NOMO-1 (cell line): ENCODE measurements at regions not wholly inside any gene's neighbourhood (a gene's known extent, or its start where the extent isn't known, plus 50 kb on each side); places are given as distances from the start of the nearest gene placed in this dataset.

Experiments used
- DNase-seq, 2 experiments: peaks; one replicate each; lab custom pipeline; 2025; ENCODE audit not compliant: unreplicated experiment in 2 of 2; lab: John Stamatoyannopoulos, UW

GRCh38 chr2:58479535-58480140 is 238.5 kb upstream of the FANCL start:
- DNase-seq = no peak

GRCh38 chr2:58476556-58476955 is 235.4 kb upstream of the FANCL start:
- DNase-seq = no peak

GRCh38 chr2:58475756-58476155 is 234.6 kb upstream of the FANCL start:
- DNase-seq = no peak

DNA sequence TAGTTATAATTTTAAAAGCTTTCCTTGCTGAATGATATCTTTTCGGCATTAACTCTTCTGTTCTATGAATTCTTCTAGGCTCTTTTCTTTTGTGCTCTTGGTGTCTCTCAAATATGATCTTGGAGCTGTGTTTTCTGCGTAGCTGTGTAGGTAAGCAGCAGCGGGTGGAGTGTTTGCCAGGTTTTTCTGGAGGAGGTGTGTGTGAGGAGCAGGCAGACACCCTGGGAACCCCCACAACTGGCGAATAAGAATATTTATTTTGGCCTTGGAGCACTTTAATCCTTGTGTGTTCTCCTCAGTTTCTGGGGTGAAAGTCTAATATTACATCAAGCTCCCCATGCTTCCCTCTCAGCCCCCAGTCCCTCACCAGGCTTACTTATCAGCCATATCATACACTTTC is 232.0 kb upstream of the FANCL start:
- DNase-seq = no peak

GRCh38 chr2:58466804-58467203 is 225.7 kb upstream of the FANCL start:
- DNase-seq = no peak

GRCh38 chr2:58466021-58466420 is 224.9 kb upstream of the FANCL start:
- peak in 1 of 2 experiments; percentile 14 for DNase-seq

DNA sequence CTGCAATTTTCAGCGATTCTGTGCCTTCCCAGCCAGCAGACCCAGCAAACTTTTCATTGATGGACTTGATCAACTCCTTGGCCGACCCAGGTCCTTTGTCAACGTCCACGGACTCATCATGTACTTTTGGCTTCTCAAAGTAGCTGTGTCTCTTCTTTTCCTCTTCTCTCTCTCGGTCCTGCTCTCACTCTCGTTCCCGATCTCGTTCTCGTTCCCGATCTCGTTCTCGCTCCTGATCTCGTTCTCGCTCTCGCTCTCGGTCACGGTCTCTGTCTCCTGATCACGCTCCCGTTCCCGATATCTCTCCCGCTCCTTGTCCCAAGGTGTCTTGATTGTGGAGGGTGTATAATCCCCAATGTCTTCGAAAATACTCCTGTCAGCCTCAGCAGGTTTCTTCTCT is 219.5 kb upstream of the FANCL start:
- DNase-seq = no peak

DNA sequence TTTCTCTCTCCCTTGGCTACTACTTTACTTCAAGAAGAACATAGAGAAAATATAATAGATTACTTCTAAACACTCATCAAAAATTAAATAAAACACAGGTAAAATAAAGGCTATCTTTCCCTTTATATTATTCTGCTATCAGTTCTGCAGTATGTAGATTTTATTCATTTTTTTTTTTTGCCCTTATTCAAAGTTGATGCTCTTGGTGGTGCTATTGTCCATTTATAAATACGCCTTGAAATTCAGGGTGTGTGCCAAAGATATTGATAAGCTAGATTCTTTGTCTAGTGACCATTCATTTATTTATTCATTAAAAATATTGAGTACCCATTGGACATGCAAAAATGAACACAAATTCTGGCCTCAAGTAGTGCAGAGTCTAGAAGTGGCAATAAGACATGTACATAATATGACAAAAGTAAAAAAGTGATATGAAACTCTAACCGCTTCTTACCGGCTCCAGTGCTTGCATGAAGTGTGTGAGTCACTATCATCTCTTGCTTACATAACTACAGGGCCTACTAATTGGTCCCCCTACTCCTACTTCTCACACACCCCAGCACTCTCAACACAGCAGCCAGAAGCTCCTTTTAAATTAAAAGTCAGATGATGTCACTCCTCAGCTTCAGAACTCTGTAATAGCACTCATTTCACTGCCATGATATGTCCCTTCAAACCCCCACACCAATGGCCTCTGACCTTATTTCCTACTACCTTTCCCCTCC is 208.3 kb upstream of the FANCL start:
- DNase-seq = peak; percentile 86 to 93

GRCh38 chr2:58448845-58449244 is 207.7 kb upstream of the FANCL start:
- DNase-seq = no peak

DNA sequence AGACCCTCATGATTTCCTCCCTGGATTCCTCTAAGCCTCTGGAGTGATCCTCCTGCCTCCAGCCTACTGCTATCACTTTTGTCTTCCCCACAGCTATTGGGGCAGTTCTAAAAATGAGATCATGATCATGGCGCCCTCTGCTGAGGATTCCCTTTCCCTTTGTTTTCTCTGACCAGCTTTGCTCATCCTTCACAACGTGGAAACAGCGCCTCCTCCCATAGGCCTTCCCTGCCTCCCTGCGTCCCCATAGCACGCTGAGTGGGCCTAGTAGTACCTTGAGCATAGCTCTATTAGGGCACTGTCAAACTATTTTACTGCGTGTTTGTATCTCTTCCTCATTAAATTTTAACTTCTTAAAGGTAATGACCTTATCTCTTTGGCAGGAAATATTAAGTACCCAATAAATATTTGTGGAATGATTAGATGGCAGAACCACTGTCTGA is 207.0 kb upstream of the FANCL start:
- peak in 1 of 2 experiments; percentile 5 for DNase-seq

DNA sequence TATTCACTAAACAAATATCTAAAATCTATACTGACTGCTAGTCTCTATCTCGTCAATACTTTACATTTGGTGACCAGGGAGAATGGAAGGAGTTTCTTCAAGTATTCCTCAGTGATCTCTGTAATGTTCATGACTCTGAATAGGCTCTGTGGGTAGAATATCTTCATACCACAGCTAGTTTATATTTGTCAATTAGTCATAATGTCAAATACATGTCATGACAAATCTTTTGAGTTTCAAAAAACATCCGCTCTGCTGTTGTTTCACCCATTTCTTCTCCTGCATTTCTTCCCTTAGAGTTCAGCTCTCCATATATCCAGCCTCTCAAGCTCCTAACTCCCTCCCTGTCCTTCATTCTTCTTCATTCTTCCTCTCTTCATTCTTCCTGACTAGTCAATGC is 206.5 kb upstream of the FANCL start:
- DNase-seq = no peak

GRCh38 chr2:58441643-58442042 is 200.5 kb upstream of the FANCL start:
- DNase-seq = no peak

- no peak for DNase-seq
Measured at GRCh38 chr2:58436872-58437271, 195.7 kb upstream of the FANCL start.

GRCh38 chr2:58435246-58435645 is 194.1 kb upstream of the FANCL start:
- no peak for DNase-seq

GRCh38 chr2:58434692-58435091 is 193.6 kb upstream of the FANCL start:
- DNase-seq = no peak

DNA sequence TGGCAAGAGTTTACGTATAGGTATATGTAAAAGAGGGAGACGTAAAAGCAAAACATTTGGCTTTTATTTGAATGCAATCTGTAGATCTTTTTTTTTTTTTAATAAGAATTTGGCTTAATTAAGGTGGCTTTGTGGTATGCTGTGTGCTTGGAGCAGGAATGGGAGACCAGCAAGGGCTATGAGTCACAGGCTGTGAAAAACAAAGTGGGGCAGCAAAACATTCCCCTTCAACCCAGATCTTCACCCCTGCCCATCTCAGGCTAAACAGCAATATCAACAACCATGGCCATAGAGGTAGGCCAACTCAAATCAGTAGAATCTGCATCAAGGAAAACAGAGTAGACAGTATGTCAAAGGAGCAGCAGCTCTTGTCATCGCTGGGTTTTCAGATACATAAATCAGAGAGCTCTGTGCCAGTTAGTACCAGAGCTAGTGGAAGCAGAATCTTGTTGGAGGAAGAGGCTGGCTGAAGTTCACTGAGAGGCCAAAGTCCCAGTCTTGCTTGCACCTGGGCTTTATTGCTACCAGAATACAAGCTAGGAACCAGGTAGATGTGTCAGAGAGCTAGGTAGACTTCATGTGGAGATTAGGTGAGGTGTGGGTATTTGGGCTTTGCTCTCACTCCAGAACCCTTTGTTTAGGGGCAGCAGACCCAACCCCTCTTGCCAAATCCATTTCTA is 191.5 kb upstream of the FANCL start:
- no peak for DNase-seq

DNA sequence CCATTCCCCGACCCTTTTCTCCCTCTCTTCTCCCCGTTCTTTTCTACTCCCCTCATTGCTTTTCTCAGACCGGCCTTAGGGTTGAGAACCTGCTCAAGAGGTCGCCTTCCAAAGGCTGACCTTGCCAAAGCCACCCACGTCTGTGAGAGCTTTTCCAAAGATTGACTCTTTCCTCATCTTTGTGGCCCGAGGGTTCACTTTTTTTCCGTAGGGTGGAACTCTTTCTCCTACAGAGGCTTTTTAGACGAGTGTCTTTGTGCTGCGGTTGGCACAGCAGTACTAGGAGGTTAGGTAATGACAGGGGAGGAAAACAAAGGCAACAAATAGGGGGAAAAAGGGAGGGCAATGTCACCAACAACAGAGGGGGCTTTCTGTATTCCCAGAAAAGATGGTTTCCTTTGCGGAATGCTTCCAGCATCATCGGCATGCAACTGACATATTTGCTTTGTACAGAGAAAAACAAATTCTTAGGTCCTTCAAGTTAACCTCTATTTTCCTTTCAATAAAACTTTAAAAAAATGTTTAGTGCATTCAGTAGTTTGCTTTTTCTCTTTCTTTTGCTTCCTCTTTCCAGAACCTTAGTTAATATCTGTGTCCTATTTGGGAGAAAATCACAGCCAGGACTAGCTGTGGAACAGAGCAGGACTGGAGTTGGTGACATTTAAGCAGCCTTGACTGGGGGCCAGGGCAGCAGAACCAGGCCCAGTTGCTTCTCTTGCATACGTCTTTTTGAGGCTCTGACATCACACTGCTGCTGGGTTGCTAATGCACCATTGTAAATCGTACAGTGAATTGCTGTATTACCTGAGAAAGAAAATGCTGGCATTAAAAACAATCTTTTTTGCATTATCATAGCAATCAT is 188.1 kb upstream of the FANCL start:
- DNase-seq = no peak

DNA sequence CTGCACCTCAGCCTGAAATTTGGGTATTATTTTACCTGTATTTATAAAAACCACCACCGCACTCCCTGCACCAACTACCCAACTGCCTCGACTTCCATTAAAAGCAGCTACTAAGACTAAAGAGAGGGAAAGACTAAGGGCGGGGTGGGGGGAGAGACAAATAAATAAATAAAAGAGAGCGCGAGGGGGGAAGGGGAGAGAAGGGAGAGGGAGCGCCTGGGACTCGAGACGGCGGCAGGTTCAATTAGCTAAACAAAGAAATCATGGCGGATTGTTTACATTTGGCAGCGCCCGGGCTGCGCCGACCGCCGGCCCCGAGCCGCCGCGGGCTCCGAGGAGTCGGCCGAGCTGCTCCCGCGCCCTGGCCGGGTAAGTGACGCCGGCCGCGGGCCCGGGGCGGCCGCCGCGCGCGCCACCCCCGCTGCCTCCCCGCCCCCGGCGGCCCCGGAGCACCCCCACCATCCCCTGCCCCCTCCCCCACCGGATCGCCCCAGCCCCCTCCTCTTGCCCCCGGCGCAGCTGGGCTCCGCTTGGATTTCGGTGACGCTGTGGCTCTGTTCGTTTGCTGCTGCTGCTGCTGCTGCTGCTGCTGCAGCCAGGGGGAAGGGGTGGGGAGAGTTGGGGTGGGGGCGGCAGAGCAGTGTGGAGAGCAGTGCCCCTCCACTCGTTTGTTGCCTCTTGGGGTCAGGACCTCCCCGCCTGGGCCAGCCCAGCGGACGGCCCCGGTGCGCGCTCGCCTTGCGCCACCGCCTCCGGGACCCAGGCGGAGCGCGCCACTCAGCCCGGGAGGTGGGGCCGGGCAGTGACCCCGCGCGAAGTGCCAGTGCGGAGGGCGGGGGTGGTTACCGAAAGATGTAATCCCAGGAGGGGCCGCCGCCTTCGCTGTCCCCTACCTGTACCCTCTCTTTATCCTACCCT is 187.2 kb upstream of the FANCL start:
- peak in 1 of 2 experiments; percentile 19 for DNase-seq

- no peak for DNase-seq
Measured at GRCh38 chr2:58427572-58428095, 186.5 kb upstream of the FANCL start.

DNA sequence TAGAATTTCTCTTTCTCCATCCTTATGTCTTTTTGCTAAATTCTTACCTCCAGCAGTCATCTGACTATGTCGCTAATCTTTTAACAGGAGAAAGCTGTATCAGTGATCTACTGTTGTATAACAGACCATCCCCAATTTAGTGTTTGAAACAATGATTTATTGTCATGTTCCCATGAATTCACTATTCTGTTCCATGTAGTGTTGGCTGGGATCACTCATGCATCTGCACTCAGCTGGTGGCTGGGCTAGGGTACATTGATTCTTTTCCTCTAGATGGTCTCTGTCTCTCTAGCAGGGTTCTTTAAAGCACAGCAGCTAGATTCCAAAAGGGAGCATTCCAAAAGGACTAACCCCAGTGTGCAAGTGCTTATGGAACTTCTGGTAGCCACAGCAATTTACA is 184.2 kb upstream of the FANCL start:
- no peak for DNase-seq
